Amygdala (tissue), 56 donors: ENCODE measurements at regions not wholly inside any gene's neighbourhood (a gene's known extent, or its start where the extent isn't known, plus 50 kb on each side); places are given as distances from the start of the nearest gene placed in this dataset.

Experiments used
- DNase-seq, 56 donors: peaks; one replicate each; lab custom pipeline; 2025; lab: John Stamatoyannopoulos, UW

- no peak for DNase-seq
Measured at GRCh38 chr13:110773480-110773879, 60.0 kb downstream of the ING1 start.

- DNase-seq: no peak
Measured at GRCh38 chr13:110774051-110774450, 60.6 kb downstream of the ING1 start.

- DNase-seq: no peak
Measured at GRCh38 chr13:110774490-110774889, 61.0 kb downstream of the ING1 start.

DNA sequence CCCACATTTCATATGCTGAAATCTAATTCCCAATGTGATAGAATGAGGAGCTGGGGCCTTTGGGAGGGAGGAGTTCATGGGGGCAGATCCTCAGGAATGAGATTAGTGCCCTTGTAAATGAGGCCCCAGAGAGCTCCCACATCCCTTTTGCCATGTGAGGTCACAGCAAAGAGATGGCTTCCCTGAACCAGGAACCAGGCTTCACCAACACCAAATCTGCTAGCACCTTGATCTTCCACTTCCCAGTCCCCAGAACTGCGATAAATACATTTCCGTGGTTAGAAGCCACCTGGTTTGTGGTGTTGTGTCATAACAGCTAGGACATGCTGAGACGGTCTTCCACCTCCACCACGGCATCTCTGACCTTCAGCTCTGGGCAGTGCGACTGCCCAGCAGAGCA, 62.1 kb downstream of the ING1 start:
- DNase-seq: no peak

DNA sequence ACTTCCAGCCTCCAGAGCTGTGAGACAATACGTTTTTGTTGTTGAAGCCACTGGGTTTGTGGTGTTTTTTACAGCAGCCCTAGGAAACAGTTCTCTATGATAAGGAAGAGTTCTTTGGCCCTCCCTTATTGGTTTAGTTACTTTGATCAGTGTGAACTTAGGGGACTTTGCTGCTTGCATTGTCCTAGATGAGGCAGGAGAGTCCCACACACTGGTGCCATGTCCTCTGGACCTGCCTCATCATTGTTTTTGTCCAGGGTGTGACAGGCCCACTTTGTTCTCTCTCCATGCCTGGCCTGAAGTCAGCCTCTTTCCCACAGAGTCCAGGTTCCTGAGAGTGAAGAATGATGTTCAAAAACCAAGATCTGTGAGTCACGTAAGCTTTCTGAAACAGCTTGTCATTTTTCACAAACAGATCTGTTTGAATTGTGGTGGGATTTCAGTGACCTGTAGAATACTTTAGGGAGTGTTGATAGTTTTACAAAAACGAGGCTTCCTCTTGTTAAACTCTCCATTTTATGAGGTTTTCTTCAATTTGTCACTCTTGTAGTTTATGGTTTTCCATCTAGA, 63.8 kb downstream of the ING1 start:
- DNase-seq: no peak

- no peak for DNase-seq
Measured at GRCh38 chr13:110779022-110779421, 65.5 kb downstream of the ING1 start.

GRCh38 chr13:110780422-110780821, 66.9 kb downstream of the ING1 start:
- no peak for DNase-seq

GRCh38 chr13:110782185-110782584, 68.7 kb downstream of the ING1 start:
- DNase-seq: no peak

- DNase-seq: no peak
Measured at GRCh38 chr13:110784704-110785103, 71.2 kb downstream of the ING1 start.

DNA sequence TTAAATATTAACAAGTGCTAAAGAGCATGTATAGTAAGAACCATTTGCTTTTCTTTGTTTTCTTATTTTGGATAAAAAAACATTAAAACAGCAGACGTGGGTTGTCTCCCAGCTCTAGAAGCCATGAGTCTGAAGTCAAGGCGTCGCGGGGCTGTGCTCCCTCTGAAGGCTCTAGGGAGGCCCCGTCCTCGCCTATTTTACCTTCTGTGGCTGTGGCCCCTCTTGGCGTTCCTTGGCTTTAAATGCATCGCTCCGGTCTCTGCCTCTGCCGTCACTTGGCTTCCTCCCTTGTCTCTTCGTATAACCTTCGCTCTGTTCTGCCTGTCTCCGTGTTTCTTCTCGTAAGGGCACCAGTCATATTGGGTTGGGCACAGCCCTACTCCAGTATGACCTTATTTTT, 75.3 kb downstream of the ING1 start:
- no peak for DNase-seq

GRCh38 chr13:110789871-110790270, 76.4 kb downstream of the ING1 start:
- DNase-seq: no peak

- no peak for DNase-seq
Measured at GRCh38 chr13:110790371-110790770, 76.9 kb downstream of the ING1 start.

DNA sequence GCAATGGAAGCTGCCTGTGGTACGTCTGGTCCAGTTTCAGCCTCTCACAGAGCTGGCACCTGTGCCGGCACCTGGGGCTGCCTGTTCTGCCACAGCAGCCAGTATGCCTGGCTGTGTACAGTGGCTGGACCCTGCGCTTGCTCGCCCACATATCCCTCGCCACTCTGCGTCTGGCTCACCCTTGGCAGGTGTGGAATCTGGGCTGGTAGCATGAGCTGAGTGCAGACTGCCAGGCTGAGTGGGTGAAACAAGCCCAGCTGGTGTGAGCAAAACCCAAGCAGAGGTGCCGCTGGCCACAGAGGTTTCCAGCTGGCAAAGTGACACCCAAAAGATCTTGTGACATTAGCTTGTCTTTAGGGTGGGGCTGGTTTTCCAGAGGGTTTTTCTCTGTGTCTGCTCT, 80.7 kb downstream of the ING1 start:
- no peak for DNase-seq

- DNase-seq: no peak
Measured at GRCh38 chr13:110797230-110797877, 83.9 kb downstream of the ING1 start.

GRCh38 chr13:110798081-110798994, 84.8 kb downstream of the ING1 start:
- DNase-seq: no peak

DNA sequence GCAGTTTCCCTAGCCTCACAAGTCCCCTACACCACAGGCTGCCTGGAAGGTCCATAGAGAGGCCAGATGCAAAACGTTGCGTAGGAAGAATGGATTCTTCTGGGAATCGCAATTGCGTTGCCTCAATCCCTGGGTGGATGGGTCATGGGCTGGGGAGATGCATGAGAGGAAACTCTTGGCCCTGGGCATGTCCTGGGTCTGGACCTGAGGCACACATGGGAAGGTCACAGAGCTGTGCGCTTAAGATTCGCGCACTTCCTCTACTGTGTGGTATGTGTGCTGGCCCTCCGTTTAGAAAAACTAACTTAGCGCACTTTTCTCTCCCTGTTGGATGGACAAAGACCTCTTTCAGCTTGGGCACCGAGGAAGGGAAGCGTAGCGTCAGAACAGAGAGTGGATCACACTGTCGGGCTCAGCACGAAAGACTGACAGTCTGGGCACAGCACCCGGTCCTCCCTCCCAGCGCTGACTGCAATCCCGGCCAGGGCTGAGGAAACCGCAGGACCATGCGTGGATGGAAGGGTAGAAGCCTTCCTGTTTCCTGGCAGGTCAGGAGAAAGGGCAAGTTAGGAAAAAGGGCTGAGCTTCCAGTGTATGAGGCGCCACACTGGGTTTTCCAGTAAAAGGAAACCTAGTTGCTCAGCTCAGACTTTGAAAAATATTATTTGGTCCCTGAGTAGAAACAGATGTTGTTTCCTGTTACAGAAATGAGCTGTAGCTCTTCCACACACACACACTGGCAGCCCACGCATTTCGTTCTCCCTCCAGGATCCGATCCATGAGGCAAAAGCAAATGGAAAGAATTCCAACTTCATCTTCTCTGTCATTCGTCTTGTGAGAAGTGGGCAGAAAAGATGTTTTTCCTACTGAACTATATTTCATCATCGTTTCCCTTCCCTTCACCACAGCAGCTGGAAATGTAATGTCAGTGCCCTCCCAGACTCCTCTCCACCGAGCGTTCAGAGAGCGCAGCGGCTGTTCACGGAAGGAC, 86.0 kb downstream of the ING1 start:
- DNase-seq: peak in 7 of 56 donors; percentile 13 to 37 (median 23)

GRCh38 chr13:110801044-110801443, 87.5 kb downstream of the ING1 start:
- no peak for DNase-seq

GRCh38 chr13:110802260-110802659, 88.8 kb downstream of the ING1 start:
- no peak for DNase-seq

GRCh38 chr13:110806636-110807035, 93.1 kb downstream of the ING1 start:
- DNase-seq: no peak

DNA sequence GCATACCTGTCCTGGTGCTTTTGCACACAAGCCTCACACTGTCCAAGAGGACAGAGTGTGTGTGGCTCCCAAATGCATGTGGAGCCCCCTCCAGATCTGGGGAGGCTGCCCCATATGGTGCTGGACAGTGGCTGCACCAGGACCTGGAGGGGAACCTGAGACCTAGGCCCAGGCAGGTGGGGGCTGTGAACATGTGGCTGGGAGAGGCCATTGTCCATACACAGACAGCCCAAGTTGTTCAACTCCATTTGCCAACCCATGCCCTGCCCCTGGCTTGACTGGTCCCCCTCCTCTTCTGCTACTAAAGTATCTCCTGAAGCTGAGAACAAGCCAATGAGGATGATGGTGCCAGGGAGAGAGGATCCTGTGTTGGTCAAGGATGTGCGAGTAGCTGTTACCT, 94.0 kb downstream of the ING1 start:
- no peak for DNase-seq
